DOHH2 (cell line): ENCODE measurements at regions not wholly inside any gene's neighbourhood (a gene's known extent, or its start where the extent isn't known, plus 50 kb on each side); places are given as distances from the start of the nearest gene placed in this dataset.
"Not testable (repeated sequence)": the region's sequence is repeated elsewhere in the genome, so short reads cannot be mapped to it uniquely, and the experiment has no call there.

Experiments
- H3F3A ChIP-seq: fragments of 200-600 bp; sonication (generic), shearing (Covaris generic); 2 replicates; pipeline ENCODE4 v1.6.0; 2016; ENCODE audit warnings: antibody characterized with exemption, mild to moderate bottlenecking; ENCODE audit not compliant: control insufficient read depth, insufficient read depth
- H3K27ac ChIP-seq: fragments of 200-600 bp; sonication (generic); 2 replicates; pipeline ENCODE4 v1.5.1; 2014; ENCODE audit warnings: low read depth, mild to moderate bottlenecking, low read length, moderate library complexity
- H3K27me3 ChIP-seq: fragments of 200-600 bp; sonication (generic); 2 replicates; pipeline ENCODE4 v1.6.1; 2014; ENCODE audit warnings: mild to moderate bottlenecking, low read length, mixed read lengths; ENCODE audit not compliant: control insufficient read depth
- H3K36me3 ChIP-seq: fragments of 200-600 bp; sonication (generic); 2 replicates; pipeline ENCODE4 v1.6.1; 2014; ENCODE audit warnings: mild to moderate bottlenecking, low read length, moderate library complexity, mixed read lengths; ENCODE audit not compliant: control insufficient read depth
- H3K4me1 ChIP-seq: fragments of 200-600 bp; sonication (generic); 2 replicates; pipeline ENCODE4 v1.6.1; 2014; ENCODE audit warnings: mild to moderate bottlenecking, low read length, mixed read lengths; ENCODE audit not compliant: control insufficient read depth
- H3K4me2 ChIP-seq: fragments of 200-600 bp; sonication (generic); 2 replicates; pipeline ENCODE4 v1.6.0; 2014; ENCODE audit warnings: mild to moderate bottlenecking, low read length, moderate library complexity
- H3K4me3 ChIP-seq: fragments of 200-600 bp; sonication (generic); 2 replicates; pipeline ENCODE4 v1.5.1; 2014; ENCODE audit warnings: mild to moderate bottlenecking, low read length, mixed read lengths
- H3K79me2 ChIP-seq: fragments of 200-600 bp; sonication (generic); 2 replicates; pipeline ENCODE4 v1.6.1; 2014; ENCODE audit warnings: mild to moderate bottlenecking, low read length, mixed read lengths; ENCODE audit not compliant: control insufficient read depth
- H3K9me2 ChIP-seq: fragments of 200-600 bp; sonication (generic); replicated peaks from 2 replicates; pipeline ENCODE4 v1.6.1; 2014; ENCODE audit warnings: mild to moderate bottlenecking, low read length, mixed read lengths; ENCODE audit not compliant: control insufficient read depth
- H3K9me3 ChIP-seq: fragments of 200-600 bp; sonication (generic); 2 replicates; pipeline ENCODE4 v1.6.1; 2014; ENCODE audit warnings: antibody characterized with exemption, low read length, mixed read lengths; ENCODE audit not compliant: control insufficient read depth, insufficient read depth
- H4K20me1 ChIP-seq: fragments of 200-600 bp; sonication (generic); 2 replicates; pipeline ENCODE4 v1.6.0; 2014; ENCODE audit warnings: low read depth, mild to moderate bottlenecking, antibody characterized with exemption, low read length, moderate library complexity; ENCODE audit not compliant: control insufficient read depth, insufficient read depth
- EZH2phosphoT487 ChIP-seq: fragments of 200-600 bp; sonication (generic); IDR thresholded peaks from 2 replicates; pipeline ENCODE4 v1.6.1; 2017; ENCODE audit warnings: borderline replicate concordance, mild to moderate bottlenecking, antibody characterized with exemption, low read length, moderate library complexity, mixed read lengths
- TF ChIP-seq, protein P1 (sequence below): fragments of 200-600 bp; sonication (generic); IDR thresholded peaks from one replicate; pipeline ENCODE4 v1.5.1; 2014; ENCODE audit warnings: antibody characterized with exemption, mild to moderate bottlenecking, low read depth, low read length; ENCODE audit not compliant: poor library complexity, severe bottlenecking

DNA sequence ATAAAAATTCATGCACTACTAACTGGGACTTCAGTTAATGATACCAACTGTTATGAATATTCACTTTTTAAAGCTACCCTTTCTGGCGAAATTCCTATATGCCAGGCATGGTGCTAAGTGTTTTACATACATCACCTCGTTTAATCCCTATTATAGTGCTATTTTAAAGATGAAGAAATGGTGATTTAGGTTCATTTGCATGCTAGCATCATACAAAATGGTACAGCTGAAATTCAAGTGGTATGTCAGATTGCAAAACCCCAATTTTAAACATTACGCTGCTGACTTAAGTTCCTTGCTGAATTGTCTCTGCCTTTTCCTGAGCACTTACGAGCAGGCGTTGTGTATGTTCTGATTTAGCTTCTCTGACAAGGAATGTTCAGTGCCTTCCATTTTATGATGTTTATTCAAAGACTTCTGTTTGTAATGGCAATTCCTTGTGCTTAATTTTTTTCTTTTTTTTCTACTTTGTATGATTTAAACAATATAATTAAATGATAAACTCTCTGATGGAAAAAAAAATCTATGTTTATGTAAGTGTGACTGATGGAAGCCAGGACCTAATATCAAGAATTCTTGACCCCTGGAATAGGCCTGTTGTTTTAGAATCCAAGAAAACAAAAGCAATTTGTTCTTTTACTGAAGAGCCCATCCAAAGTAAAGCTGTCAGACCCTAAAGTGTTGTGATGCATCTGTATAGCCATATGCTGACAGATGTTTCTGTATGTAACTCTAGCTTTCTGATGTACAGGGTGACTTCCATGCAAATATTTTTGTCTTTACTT lies 148.1 kb downstream of the PCDH7 start:
- no peak overlapping the region for H3K4me3 ChIP-seq
- H3K4me1 ChIP-seq: peaks cover 16% of the 10 kb centered on the region
- H3K27ac ChIP-seq: no peak overlapping the region
- no peaks in the 10 kb centered on the region for H3K36me3 ChIP-seq
- TF ChIP-seq, protein P1, sequence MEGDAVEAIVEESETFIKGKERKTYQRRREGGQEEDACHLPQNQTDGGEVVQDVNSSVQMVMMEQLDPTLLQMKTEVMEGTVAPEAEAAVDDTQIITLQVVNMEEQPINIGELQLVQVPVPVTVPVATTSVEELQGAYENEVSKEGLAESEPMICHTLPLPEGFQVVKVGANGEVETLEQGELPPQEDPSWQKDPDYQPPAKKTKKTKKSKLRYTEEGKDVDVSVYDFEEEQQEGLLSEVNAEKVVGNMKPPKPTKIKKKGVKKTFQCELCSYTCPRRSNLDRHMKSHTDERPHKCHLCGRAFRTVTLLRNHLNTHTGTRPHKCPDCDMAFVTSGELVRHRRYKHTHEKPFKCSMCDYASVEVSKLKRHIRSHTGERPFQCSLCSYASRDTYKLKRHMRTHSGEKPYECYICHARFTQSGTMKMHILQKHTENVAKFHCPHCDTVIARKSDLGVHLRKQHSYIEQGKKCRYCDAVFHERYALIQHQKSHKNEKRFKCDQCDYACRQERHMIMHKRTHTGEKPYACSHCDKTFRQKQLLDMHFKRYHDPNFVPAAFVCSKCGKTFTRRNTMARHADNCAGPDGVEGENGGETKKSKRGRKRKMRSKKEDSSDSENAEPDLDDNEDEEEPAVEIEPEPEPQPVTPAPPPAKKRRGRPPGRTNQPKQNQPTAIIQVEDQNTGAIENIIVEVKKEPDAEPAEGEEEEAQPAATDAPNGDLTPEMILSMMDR: no peak
- TF ChIP-seq EZH2phosphoT487: no peak
- H3K9me3 ChIP-seq: no peaks in the 10 kb centered on the region
- H4K20me1 ChIP-seq: no peaks in the 10 kb centered on the region
- no peaks in the 10 kb centered on the region for H3F3A ChIP-seq
- H3K79me2 ChIP-seq: no peaks in the 10 kb centered on the region
- H3K27me3 ChIP-seq: no peaks in the 10 kb centered on the region
- H3K9me2 ChIP-seq: no peaks in the 10 kb centered on the region
- H3K4me2 ChIP-seq: no peak overlapping the region

DNA sequence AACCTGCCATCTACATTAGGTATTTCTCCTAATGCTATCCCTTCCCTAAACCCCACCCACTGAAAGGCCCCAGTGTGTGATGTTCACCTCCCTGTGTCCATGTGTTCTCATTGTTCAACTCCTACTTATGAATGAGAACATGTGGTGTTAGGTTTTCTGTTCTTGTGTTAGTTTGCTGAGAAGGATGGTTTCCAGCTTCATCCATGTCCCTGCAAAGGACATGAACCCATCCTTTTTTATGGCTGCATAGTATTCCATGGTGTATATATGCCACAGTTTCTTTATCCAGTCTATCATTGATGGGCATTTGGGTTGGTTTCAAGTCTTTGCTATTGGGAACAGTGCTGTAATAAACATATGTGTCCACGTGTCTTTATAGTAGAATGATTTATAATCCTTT lies 149.2 kb downstream of the PCDH7 start:
- H3K27ac ChIP-seq, H3F3A ChIP-seq, H3K27me3 ChIP-seq, H3K4me2 ChIP-seq, H3K9me2 ChIP-seq, H3K9me3 ChIP-seq, H3K4me3 ChIP-seq, H3K36me3 ChIP-seq, H3K79me2 ChIP-seq, H4K20me1 ChIP-seq: not testable (repeated sequence)
- peaks cover 16% of the 10 kb centered on the region for H3K4me1 ChIP-seq

DNA sequence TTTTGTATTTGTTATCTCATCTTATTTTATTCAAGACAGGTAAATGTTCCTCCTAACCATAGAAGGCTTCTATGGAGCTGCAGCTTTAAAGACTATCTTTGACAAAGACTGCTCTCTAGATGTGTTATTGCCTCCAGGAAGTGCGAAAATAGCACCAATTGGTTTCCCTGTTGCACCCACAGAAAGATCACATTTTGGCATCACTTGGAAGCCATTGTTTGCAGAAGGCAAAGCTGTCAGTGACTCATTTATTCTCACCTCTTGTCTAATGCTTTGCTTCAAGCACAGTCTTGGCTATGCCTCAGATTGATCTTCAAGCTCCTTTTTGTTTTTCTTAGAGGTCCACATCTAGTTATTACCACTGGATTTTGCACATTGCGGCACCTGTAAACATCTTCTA lies 150.3 kb downstream of the PCDH7 start:
- H3K9me3 ChIP-seq: no peaks in the 10 kb centered on the region
- no peak overlapping the region for H3K4me2 ChIP-seq
- no peaks in the 10 kb centered on the region for H3K9me2 ChIP-seq
- H3K36me3 ChIP-seq: no peaks in the 10 kb centered on the region
- no peak overlapping the region for H3K4me3 ChIP-seq
- H3F3A ChIP-seq: no peaks in the 10 kb centered on the region
- H3K27me3 ChIP-seq: no peaks in the 10 kb centered on the region
- peaks cover 7% of the 10 kb centered on the region; the same call in 1 of the 2 replicates for H3K4me1 ChIP-seq
- TF ChIP-seq EZH2phosphoT487: no peak
- TF ChIP-seq, protein P1: no peak
- H4K20me1 ChIP-seq: no peaks in the 10 kb centered on the region
- no peaks in the 10 kb centered on the region for H3K79me2 ChIP-seq
- no peak overlapping the region for H3K27ac ChIP-seq

DNA sequence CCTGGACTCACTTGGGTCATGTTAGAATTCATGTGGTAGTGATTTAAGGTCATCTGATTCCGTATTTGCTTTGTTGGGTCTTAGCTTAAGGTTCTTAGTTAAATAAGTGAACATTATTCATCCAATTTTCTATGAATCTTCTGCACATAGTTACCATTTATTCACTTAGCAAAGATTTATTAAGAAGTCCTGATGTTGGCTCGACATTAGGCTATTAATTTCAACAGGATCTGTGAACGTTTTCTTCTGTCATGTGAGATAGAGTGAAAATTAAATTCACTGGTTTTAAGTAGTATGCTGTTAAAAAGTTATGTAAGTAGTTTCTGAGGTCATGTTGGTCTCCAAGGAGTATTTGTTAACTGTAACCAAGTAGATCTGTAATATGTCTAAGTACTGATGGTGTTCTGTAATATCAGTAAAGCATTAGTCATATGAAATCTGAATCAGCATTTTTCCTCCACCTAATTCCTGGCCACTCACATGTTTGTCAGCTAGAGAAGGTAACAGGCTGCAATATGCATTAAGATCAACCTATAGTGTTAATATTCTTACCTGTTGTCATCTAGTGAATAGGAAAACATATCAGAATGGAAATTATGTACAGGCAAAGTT lies 155.6 kb downstream of the PCDH7 start:
- Histone ChIP-seq H3K4me3 (no peak overlapping the region), H3K36me3 (no peaks in the 10 kb centered on the region), H4K20me1 (no peaks in the 10 kb centered on the region), H3K4me2 (no peak overlapping the region), H3K79me2 (no peaks in the 10 kb centered on the region), H3K27me3 (no peaks in the 10 kb centered on the region), H3K27ac (no peak overlapping the region), H3F3A (no peaks in the 10 kb centered on the region), H3K9me3 (no peaks in the 10 kb centered on the region), H3K4me1 (no peaks in the 10 kb centered on the region), H3K9me2 (no peaks in the 10 kb centered on the region)
- TF ChIP-seq EZH2phosphoT487: no peak
